ENCODE measurements at regions not wholly inside any gene's neighbourhood (a gene's known extent, or its start where the extent isn't known, plus 50 kb on each side); places are given as distances from the start of the nearest gene placed in this dataset.
A peak's percentile ranks its signal among the peaks of the same experiment; 100 is the strongest.
"Not testable (repeated sequence)": the region's sequence is repeated elsewhere in the genome, so short reads cannot be mapped to it uniquely, and the experiment has no call there.

GRCh38 chr1:80158266-80158665 lies 1151.7 kb upstream of the ADGRL4 start:
- FAIRE-seq (no peak), DNase-seq (ENCODE audit: low spot score) (no peak)

GRCh38 chr1:80155371-80155770 lies 1148.8 kb upstream of the ADGRL4 start:
- FAIRE-seq (no peak), DNase-seq (ENCODE audit: low spot score) (peak; percentile 5)

GRCh38 chr1:80154176-80154575 lies 1147.6 kb upstream of the ADGRL4 start:
- FAIRE-seq (no peak), DNase-seq (ENCODE audit: low spot score) (no peak)

- no peak for DNase-seq (ENCODE audit: low spot score)
- FAIRE-seq, result no peak
Observed at GRCh38 chr1:80153762-80154161, 1147.2 kb upstream of the ADGRL4 start.

- DNase-seq (ENCODE audit: low spot score), result no peak
- no peak for FAIRE-seq
Observed at GRCh38 chr1:80143361-80143760, 1136.8 kb upstream of the ADGRL4 start.

GRCh38 chr1:80137946-80138602 lies 1131.5 kb upstream of the ADGRL4 start:
- DNase-seq (ENCODE audit: low spot score); FAIRE-seq: not testable (repeated sequence)

GRCh38 chr1:80113168-80114038 lies 1106.9 kb upstream of the ADGRL4 start:
- no peak for FAIRE-seq
- DNase-seq (ENCODE audit: low spot score), result no peak

GRCh38 chr1:80101159-80101558 lies 1094.6 kb upstream of the ADGRL4 start:
- DNase-seq (ENCODE audit: low spot score), result no peak
- no peak for FAIRE-seq

GRCh38 chr1:80099713-80100112 lies 1093.2 kb upstream of the ADGRL4 start:
- DNase-seq (ENCODE audit: low spot score) (no peak), FAIRE-seq (no peak)

- DNase-seq (ENCODE audit: low spot score) (no peak), FAIRE-seq (no peak)
Observed at GRCh38 chr1:80085067-80085466, 1078.5 kb upstream of the ADGRL4 start.

- no peak for FAIRE-seq
- DNase-seq (ENCODE audit: low spot score), result no peak
Observed at GRCh38 chr1:80083892-80084291, 1077.4 kb upstream of the ADGRL4 start.

GRCh38 chr1:80076469-80076868 lies 1069.9 kb upstream of the ADGRL4 start:
- no peak for FAIRE-seq
- DNase-seq (ENCODE audit: low spot score), result no peak

- no peak for DNase-seq (ENCODE audit: low spot score)
- no peak for FAIRE-seq
Observed at GRCh38 chr1:80075351-80075750, 1068.8 kb upstream of the ADGRL4 start.

GRCh38 chr1:80072563-80072962 lies 1066.0 kb upstream of the ADGRL4 start:
- FAIRE-seq (no peak), DNase-seq (ENCODE audit: low spot score) (no peak)

- FAIRE-seq (no peak), DNase-seq (ENCODE audit: low spot score) (peak; percentile 7)
Observed at GRCh38 chr1:80066060-80066459, 1059.5 kb upstream of the ADGRL4 start.

GRCh38 chr1:80064524-80064923 lies 1058.0 kb upstream of the ADGRL4 start:
- no peak for FAIRE-seq
- DNase-seq (ENCODE audit: low spot score), result no peak

- DNase-seq (ENCODE audit: low spot score), result no peak
- no peak for FAIRE-seq
Observed at GRCh38 chr1:80059940-80060339, 1053.4 kb upstream of the ADGRL4 start.

GRCh38 chr1:80056179-80056578 lies 1049.6 kb upstream of the ADGRL4 start:
- DNase-seq (ENCODE audit: low spot score) (no peak), FAIRE-seq (no peak)

- FAIRE-seq (peak; percentile 96), DNase-seq (ENCODE audit: low spot score) (peak; percentile 72)
Observed at GRCh38 chr1:80054129-80054528, 1047.6 kb upstream of the ADGRL4 start.

- DNase-seq (ENCODE audit: low spot score) (no peak), FAIRE-seq (no peak)
Observed at GRCh38 chr1:80053613-80054012, 1047.1 kb upstream of the ADGRL4 start.

GRCh38 chr1:80050523-80050922 lies 1044.0 kb upstream of the ADGRL4 start:
- no peak for FAIRE-seq
- DNase-seq (ENCODE audit: low spot score), result no peak

GRCh38 chr1:80050085-80050484 lies 1043.6 kb upstream of the ADGRL4 start:
- DNase-seq (ENCODE audit: low spot score) (no peak), FAIRE-seq (no peak)

- DNase-seq (ENCODE audit: low spot score), result no peak
- no peak for FAIRE-seq
Observed at GRCh38 chr1:80048716-80049115, 1042.2 kb upstream of the ADGRL4 start.

All from urothelium cell line (cell line).